K562 (cell line): ENCODE measurements at regions not wholly inside any gene's neighbourhood (a gene's known extent, or its start where the extent isn't known, plus 50 kb on each side); places are given as distances from the start of the nearest gene placed in this dataset.

Experiments used
- ATAC-seq: fragments of 200-7000 bp; cut with Tn5 transposase; 3 replicates; pipeline ENCODE4 v1.9.1; 2020; ENCODE audit warnings: moderate library complexity
- BruUV-seq: library from RNA; stranded (reverse); fragments of 400-500 nt; replicated peaks from 2 replicates; lab custom pipeline; 2021; lab: Mats Ljungman, UMichigan
- CTCF ChIA-PET: fragments of 300-600 bp; formaldehyde crosslinking; extraction: SDS; loops from one replicate; lab custom pipeline; 2021; ENCODE audit warnings: low intra/inter-chr PET ratio; lab: Yijun Ruan, JAX
- POLR2A ChIA-PET: fragments of 300-600, 350-650 bp; sonication (Branson Sonifier 250); formaldehyde crosslinking; extraction: SDS; loops from one replicate; lab custom pipeline; 2021; ENCODE audit warnings: antibody characterized with exemption, inconsistent platforms; lab: Yijun Ruan, JAX
- DNase-seq, 4 experiments: peaks; one replicate each; pipeline versions ENCODE4 v3.0.0 to v3.0.0-alpha.2; 2011 to 2018; ENCODE audit warnings: low spot score in 3 of 4, mixed read lengths in 3 of 4; ENCODE audit errors: extremely low read depth in 1 of 4
- FAIRE-seq: peaks from 2 replicates; lab custom pipeline; 2011; peaks lifted over from hg19 to GRCh38; lab: Jason Lieb, UNC
- H2AFZ ChIP-seq: 2 replicates; pipeline ENCODE4 v1.6.0; 2011; ENCODE audit warnings: low read depth, low read length, control low read depth, inconsistent platforms
- H3K27ac ChIP-seq: fragments of 200-600 bp; 3 replicates; pipeline ENCODE4 v1.8.0; 2011; ENCODE audit warnings: low read depth, mild to moderate bottlenecking, control low read depth, inconsistent platforms, low read length, moderate library complexity, mixed read lengths; ENCODE audit errors: extremely low read depth
- H3K27me3 ChIP-seq, 2 experiments: fragments of 300-600 bp in 1 of 2; 2 replicates in 1 of 2; 3 replicates in 1 of 2; pipeline versions ENCODE4 v1.6.0 to v1.8.0; 2011; ENCODE audit warnings: inconsistent platforms in 2 of 2, low read length in 2 of 2, mild to moderate bottlenecking in 1 of 2, mixed read lengths in 1 of 2, moderate library complexity in 1 of 2; ENCODE audit not compliant: control insufficient read depth in 2 of 2, insufficient read depth in 2 of 2
- H3K36me3 ChIP-seq: fragments of 300-600 bp; 3 replicates; pipeline ENCODE4 v1.8.0; 2011; ENCODE audit warnings: mild to moderate bottlenecking, low read length, inconsistent platforms; ENCODE audit not compliant: control insufficient read depth, insufficient read depth
- H3K4me1 ChIP-seq, 2 experiments: fragments of 200-600 bp in 1 of 2; replicated peaks in 1 of 2; 2 replicates in 1 of 2; 3 replicates in 1 of 2; pipeline versions ENCODE4 v1.5.1 to v1.8.0; 2011; ENCODE audit warnings: inconsistent platforms in 2 of 2, low read length in 2 of 2, mild to moderate bottlenecking in 1 of 2, mixed read lengths in 1 of 2, moderate library complexity in 1 of 2; ENCODE audit not compliant: control insufficient read depth in 2 of 2, insufficient read depth in 2 of 2
- H3K4me2 ChIP-seq: 2 replicates; pipeline ENCODE4 v1.6.1; 2011; ENCODE audit warnings: low read length, control low read depth, inconsistent platforms, mixed read lengths; ENCODE audit not compliant: insufficient read depth
- H3K4me3 ChIP-seq: fragments of 200-600 bp; sonication (generic), shearing (Covaris generic); 2 replicates; pipeline ENCODE4 v1.5.1; 2016; ENCODE audit warnings: control low read depth, inconsistent platforms
- H3K79me2 ChIP-seq: fragments of 200-600 bp; 3 replicates; pipeline ENCODE4 v1.8.0; 2011; ENCODE audit warnings: low read length, inconsistent platforms; ENCODE audit not compliant: control insufficient read depth, insufficient read depth
- H3K9ac ChIP-seq, 2 experiments: 2 replicates each; pipeline versions ENCODE4 v1.6.0 to v1.6.1; 2011; ENCODE audit warnings: low read depth in 2 of 2, low read length in 2 of 2, control low read depth in 1 of 2, inconsistent platforms in 1 of 2, mild to moderate bottlenecking in 1 of 2, mixed read lengths in 1 of 2; ENCODE audit not compliant: insufficient read depth in 1 of 2
- H3K9me1 ChIP-seq: one replicate; pipeline ENCODE4 v1.6.0; 2011; ENCODE audit warnings: inconsistent platforms, mild to moderate bottlenecking, low read length, moderate library complexity; ENCODE audit not compliant: control insufficient read depth, insufficient read depth
- H3K9me3 ChIP-seq: replicated peaks from 2 replicates; pipeline ENCODE4 v1.5.1; 2011; ENCODE audit warnings: low read depth, low read length, inconsistent platforms; ENCODE audit not compliant: control insufficient read depth, insufficient read depth
- H4K20me1 ChIP-seq: replicated peaks from 2 replicates; pipeline ENCODE4 v1.6.1; 2011; ENCODE audit warnings: low read length, inconsistent platforms, mixed read lengths; ENCODE audit not compliant: control insufficient read depth, insufficient read depth
- BRCA1 ChIP-seq, 2 experiments: fragments of 450-650 bp in 1 of 2; sonication (generic) in 1 of 2; formaldehyde crosslinking in 1 of 2; IDR thresholded peaks; 2 replicates each; pipeline versions ENCODE4 v1.5.0 to v1.6.1; 2017 to 2020; ENCODE audit warnings: mild to moderate bottlenecking in 1 of 2, missing genetic modification reagents in 1 of 2
- ELF1 ChIP-seq: fragments of 200-800 bp; sonication (Bioruptor generic); IDR thresholded peaks from 2 replicates; pipeline ENCODE4 v1.6.1; 2016; ENCODE audit warnings: missing genetic modification characterization, missing compliant biosample characterization
- GATAD2A ChIP-seq: fragments of 450-650 bp; IDR thresholded peaks from 2 replicates; pipeline ENCODE4 v1.6.1; 2017
- HSF4 ChIP-seq: fragments of 250-450 bp; sonication (Bioruptor Pico); IDR thresholded peaks from 2 replicates; pipeline ENCODE4 v2.1.2; 2022; ENCODE audit warnings: mild to moderate bottlenecking, moderate library complexity, borderline replicate concordance
- JUN ChIP-seq, 2 experiments: sonication (generic) in 1 of 2; formaldehyde crosslinking in 1 of 2; IDR thresholded peaks; 2 replicates each; pipeline versions ENCODE4 v1.6.1 to v1.8.0; 2012 to 2022; ENCODE audit warnings: borderline replicate concordance in 2 of 2, mild to moderate bottlenecking in 2 of 2, improper control_type of control experiment in 1 of 2, low read depth in 1 of 2, low read length in 1 of 2, missing genetic modification reagents in 1 of 2
- PCBP1 ChIP-seq: fragments of 200-400 bp; formaldehyde crosslinking; IDR thresholded peaks from 2 replicates; pipeline ENCODE4 v1.6.1; 2018; ENCODE audit warnings: mild to moderate bottlenecking, low read depth, low read length; ENCODE audit not compliant: poor library complexity, severe bottlenecking
- SRSF3 ChIP-seq: fragments of 200-400 bp; formaldehyde crosslinking; IDR thresholded peaks from 2 replicates; pipeline ENCODE4 v1.6.1; 2016; ENCODE audit warnings: mild to moderate bottlenecking, low read length, moderate library complexity; ENCODE audit not compliant: insufficient read depth
- XRCC5 ChIP-seq: fragments of 200-400 bp; formaldehyde crosslinking; IDR thresholded peaks from 2 replicates; pipeline ENCODE4 v1.6.1; 2017; ENCODE audit warnings: low read depth, mild to moderate bottlenecking, low read length
- ZNF57 ChIP-seq: fragments of 450-650 bp; formaldehyde crosslinking; IDR thresholded peaks from 2 replicates; pipeline ENCODE4 v1.4.0; 2020; ENCODE audit warnings: mild to moderate bottlenecking, moderate library complexity
- ZNF696 ChIP-seq: fragments of 250-450 bp; sonication (Bioruptor Pico); conservative IDR thresholded peaks from 2 replicates; pipeline ENCODE4 v1.4.0; 2020; ENCODE audit warnings: mild to moderate bottlenecking, moderate library complexity
- ZNF780A ChIP-seq: fragments of 250-450 bp; sonication (Bioruptor Pico); IDR thresholded peaks from 2 replicates; pipeline ENCODE4 v1.5.0; 2021; ENCODE audit warnings: mild to moderate bottlenecking
- WGBS: fragments of 100-300 bp; shearing (Covaris generic); methylation state at CpG from one replicate; pipeline ENCODE4 v1.1.6; 2016; ENCODE audit warnings: low coverage, mixed read lengths; ENCODE audit not compliant: insufficient coverage; ENCODE audit errors: missing lambda C conversion rate; 5-methylcytosine and 5-hydroxymethylcytosine counted together
- in situ Hi-C: fragments of 300-500 bp; cut with MboI; formaldehyde crosslinking; loops from 4 replicates; pipeline ENCODE4 v1.15.0; 2018; ENCODE audit warnings: inconsistent platforms, mixed read lengths
- intact Hi-C: fragments of 100-400 bp; cut with micrococcal nuclease; formaldehyde crosslinking; loops from 2 replicates; pipeline ENCODE4 v1.14.2; 2022
- TF ChIP-seq, protein P1 (sequence below): fragments of 250-450 bp; sonication (Bioruptor Pico); IDR thresholded peaks from 2 replicates; pipeline ENCODE4 v1.5.0; 2021; ENCODE audit warnings: mild to moderate bottlenecking, borderline replicate concordance
- TF ChIP-seq, protein P2 (sequence below): fragments of 150-350 bp; IDR thresholded peaks from 2 replicates; pipeline ENCODE4 v1.6.1; 2014; ENCODE audit warnings: low read depth, mild to moderate bottlenecking, low read length, borderline replicate concordance
- TF ChIP-seq, protein P3 (sequence below): sonication (generic); formaldehyde crosslinking; IDR thresholded peaks from 2 replicates; pipeline ENCODE4 v1.8.1; 2023; ENCODE audit warnings: mild to moderate bottlenecking, missing genetic modification reagents

DNA sequence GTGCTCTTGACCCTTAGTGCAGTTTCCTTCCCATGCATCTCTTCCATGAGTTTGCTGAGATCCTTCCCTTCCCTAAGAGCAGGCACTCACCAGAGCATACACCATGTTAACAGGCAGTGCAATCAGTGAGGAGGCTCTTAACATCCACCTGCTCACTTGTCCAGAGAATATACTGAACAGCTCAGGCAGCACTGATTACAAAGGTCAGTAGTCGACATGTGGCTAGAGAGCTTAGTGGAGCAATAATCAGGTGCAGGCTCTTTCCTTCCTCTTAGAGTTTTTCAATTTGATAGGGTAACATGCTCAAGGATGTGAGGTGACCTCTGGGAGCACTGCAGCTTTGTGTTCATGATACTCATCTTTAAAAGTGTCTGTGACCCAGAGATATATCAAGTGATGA lies 144.1 kb upstream of the SETBP1 start:
- H3K36me3 ChIP-seq: no peaks in the 10 kb centered on the region
- no TSS peak for BruUV-seq
- in situ Hi-C loops: no loop called here
- FAIRE-seq (no peak), ATAC-seq (no peak), DNase-seq (no peak)
- H3K27me3 ChIP-seq: no peaks in the 10 kb centered on the region
- no peaks in the 10 kb centered on the region for H3K9me3 ChIP-seq
- CTCF ChIA-PET: no interaction called here
- H3K27ac ChIP-seq: no peak overlapping the region
- H3K79me2 ChIP-seq: no peaks in the 10 kb centered on the region
- no peak overlapping the region for H3K4me3 ChIP-seq
- no peak overlapping the region for H2AFZ ChIP-seq
- no peak overlapping the region for H3K4me2 ChIP-seq
- H3K4me1 ChIP-seq: no peaks in the 10 kb centered on the region
- no CpG with 5 or more reads among the region's 1 CpG for WGBS
- POLR2A ChIA-PET: no interaction called here
- intact Hi-C loops: no loop called here
- H4K20me1 ChIP-seq: no peaks in the 10 kb centered on the region
- no peaks in the 10 kb centered on the region for H3K9me1 ChIP-seq
- no peak overlapping the region for H3K9ac ChIP-seq
- no peak for TF ChIP-seq PCBP1
- TF ChIP-seq, protein P1, sequence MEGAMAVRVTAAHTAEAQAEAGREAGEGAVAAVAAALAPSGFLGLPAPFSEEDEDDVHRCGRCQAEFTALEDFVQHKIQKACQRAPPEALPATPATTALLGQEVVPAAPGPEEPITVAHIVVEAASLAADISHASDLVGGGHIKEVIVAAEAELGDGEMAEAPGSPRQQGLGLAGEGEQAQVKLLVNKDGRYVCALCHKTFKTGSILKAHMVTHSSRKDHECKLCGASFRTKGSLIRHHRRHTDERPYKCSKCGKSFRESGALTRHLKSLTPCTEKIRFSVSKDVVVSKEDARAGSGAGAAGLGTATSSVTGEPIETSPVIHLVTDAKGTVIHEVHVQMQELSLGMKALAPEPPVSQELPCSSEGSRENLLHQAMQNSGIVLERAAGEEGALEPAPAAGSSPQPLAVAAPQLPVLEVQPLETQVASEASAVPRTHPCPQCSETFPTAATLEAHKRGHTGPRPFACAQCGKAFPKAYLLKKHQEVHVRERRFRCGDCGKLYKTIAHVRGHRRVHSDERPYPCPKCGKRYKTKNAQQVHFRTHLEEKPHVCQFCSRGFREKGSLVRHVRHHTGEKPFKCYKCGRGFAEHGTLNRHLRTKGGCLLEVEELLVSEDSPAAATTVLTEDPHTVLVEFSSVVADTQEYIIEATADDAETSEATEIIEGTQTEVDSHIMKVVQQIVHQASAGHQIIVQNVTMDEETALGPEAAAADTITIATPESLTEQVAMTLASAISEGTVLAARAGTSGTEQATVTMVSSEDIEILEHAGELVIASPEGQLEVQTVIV (CRISPR knock-in tag): no peak
- no peak for TF ChIP-seq ZNF696 (CRISPR knock-in tag)
- TF ChIP-seq, protein P2, sequence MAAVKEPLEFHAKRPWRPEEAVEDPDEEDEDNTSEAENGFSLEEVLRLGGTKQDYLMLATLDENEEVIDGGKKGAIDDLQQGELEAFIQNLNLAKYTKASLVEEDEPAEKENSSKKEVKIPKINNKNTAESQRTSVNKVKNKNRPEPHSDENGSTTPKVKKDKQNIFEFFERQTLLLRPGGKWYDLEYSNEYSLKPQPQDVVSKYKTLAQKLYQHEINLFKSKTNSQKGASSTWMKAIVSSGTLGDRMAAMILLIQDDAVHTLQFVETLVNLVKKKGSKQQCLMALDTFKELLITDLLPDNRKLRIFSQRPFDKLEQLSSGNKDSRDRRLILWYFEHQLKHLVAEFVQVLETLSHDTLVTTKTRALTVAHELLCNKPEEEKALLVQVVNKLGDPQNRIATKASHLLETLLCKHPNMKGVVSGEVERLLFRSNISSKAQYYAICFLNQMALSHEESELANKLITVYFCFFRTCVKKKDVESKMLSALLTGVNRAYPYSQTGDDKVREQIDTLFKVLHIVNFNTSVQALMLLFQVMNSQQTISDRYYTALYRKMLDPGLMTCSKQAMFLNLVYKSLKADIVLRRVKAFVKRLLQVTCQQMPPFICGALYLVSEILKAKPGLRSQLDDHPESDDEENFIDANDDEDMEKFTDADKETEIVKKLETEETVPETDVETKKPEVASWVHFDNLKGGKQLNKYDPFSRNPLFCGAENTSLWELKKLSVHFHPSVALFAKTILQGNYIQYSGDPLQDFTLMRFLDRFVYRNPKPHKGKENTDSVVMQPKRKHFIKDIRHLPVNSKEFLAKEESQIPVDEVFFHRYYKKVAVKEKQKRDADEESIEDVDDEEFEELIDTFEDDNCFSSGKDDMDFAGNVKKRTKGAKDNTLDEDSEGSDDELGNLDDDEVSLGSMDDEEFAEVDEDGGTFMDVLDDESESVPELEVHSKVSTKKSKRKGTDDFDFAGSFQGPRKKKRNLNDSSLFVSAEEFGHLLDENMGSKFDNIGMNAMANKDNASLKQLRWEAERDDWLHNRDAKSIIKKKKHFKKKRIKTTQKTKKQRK: no peak
- no peak for TF ChIP-seq ZNF57
- TF ChIP-seq ZNF780A (CRISPR knock-in tag): no peak
- no peak for TF ChIP-seq HSF4
- TF ChIP-seq, protein P3, sequence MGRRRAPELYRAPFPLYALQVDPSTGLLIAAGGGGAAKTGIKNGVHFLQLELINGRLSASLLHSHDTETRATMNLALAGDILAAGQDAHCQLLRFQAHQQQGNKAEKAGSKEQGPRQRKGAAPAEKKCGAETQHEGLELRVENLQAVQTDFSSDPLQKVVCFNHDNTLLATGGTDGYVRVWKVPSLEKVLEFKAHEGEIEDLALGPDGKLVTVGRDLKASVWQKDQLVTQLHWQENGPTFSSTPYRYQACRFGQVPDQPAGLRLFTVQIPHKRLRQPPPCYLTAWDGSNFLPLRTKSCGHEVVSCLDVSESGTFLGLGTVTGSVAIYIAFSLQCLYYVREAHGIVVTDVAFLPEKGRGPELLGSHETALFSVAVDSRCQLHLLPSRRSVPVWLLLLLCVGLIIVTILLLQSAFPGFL (CRISPR knock-in tag): no peak
- no peak for TF ChIP-seq BRCA1 (IDR thresholded peaks at IDR 0.05)
- no peak for TF ChIP-seq BRCA1 (CRISPR knock-in tag; IDR thresholded peaks at IDR 0.05)
- no peak for TF ChIP-seq JUN (IDR thresholded peaks at IDR 0.05; ENCODE audit: borderline replicate concordance, low read depth, low read length)
- no peak for TF ChIP-seq JUN (CRISPR knock-in tag; IDR thresholded peaks at IDR 0.05; ENCODE audit: borderline replicate concordance)
- no peak for TF ChIP-seq XRCC5
- TF ChIP-seq SRSF3: no peak
- TF ChIP-seq ELF1 (tag): no peak
- TF ChIP-seq GATAD2A: no peak
